Myocyte (in vitro differentiated cells): ENCODE measurements at regions not wholly inside any gene's neighbourhood (a gene's known extent, or its start where the extent isn't known, plus 50 kb on each side); places are given as distances from the start of the nearest gene placed in this dataset.
A peak's percentile ranks its signal among the peaks of the same experiment; 100 is the strongest.

Source experiments
- DNase-seq: peaks from one replicate; pipeline ENCODE4 v3.0.0-alpha.2; 2012; ENCODE audit warnings: low read depth

- peak; percentile 29 for DNase-seq
Observed at GRCh38 chrX:9341291-9342201, 123.3 kb upstream of the TBL1X start.

GRCh38 chrX:9342561-9343051 is 122.3 kb upstream of the TBL1X start:
- peak; percentile 71 for DNase-seq

GRCh38 chrX:9343971-9344370 is 120.9 kb upstream of the TBL1X start:
- DNase-seq: no peak

- no peak for DNase-seq
Observed at GRCh38 chrX:9345957-9346356, 118.9 kb upstream of the TBL1X start.

- no peak for DNase-seq
Observed at GRCh38 chrX:9349572-9350494, 115.0 kb upstream of the TBL1X start.

GRCh38 chrX:9351126-9351525 is 113.7 kb upstream of the TBL1X start:
- DNase-seq: no peak

- DNase-seq: no peak
Observed at GRCh38 chrX:9352243-9352642, 112.6 kb upstream of the TBL1X start.

GRCh38 chrX:9352694-9353411 is 112.0 kb upstream of the TBL1X start:
- DNase-seq: peak; percentile 9

GRCh38 chrX:9354918-9355317 is 109.9 kb upstream of the TBL1X start:
- DNase-seq: no peak

- DNase-seq: no peak
Observed at GRCh38 chrX:9355739-9356138, 109.1 kb upstream of the TBL1X start.

- no peak for DNase-seq
Observed at GRCh38 chrX:9356846-9357245, 108.0 kb upstream of the TBL1X start.

- no peak for DNase-seq
Observed at GRCh38 chrX:9357518-9358114, 107.2 kb upstream of the TBL1X start.

- no peak for DNase-seq
Observed at GRCh38 chrX:9362363-9362928, 102.4 kb upstream of the TBL1X start.

- DNase-seq: no peak
Observed at GRCh38 chrX:9367421-9367820, 97.4 kb upstream of the TBL1X start.

GRCh38 chrX:9368262-9368661 is 96.6 kb upstream of the TBL1X start:
- DNase-seq: no peak

- peak; percentile 58 for DNase-seq
Observed at GRCh38 chrX:9369802-9370291, 95.0 kb upstream of the TBL1X start.

GRCh38 chrX:9370893-9371292 is 94.0 kb upstream of the TBL1X start:
- DNase-seq: no peak

- no peak for DNase-seq
Observed at GRCh38 chrX:9372866-9373265, 92.0 kb upstream of the TBL1X start.

- no peak for DNase-seq
Observed at GRCh38 chrX:9373789-9374188, 91.1 kb upstream of the TBL1X start.

- no peak for DNase-seq
Observed at GRCh38 chrX:9374555-9374954, 90.3 kb upstream of the TBL1X start.
